Naive thymus-derived CD4-positive, alpha-beta T cell (primary cell): ENCODE measurements at regions not wholly inside any gene's neighbourhood (a gene's known extent, or its start where the extent isn't known, plus 50 kb on each side); places are given as distances from the start of the nearest gene placed in this dataset.

Experiments
- ATAC-seq: fragments of 150-1000 bp; cut with Tn5 transposase; 2 replicates; pipeline ENCODE4 v1.10.0; 2021; ENCODE audit warnings: mild to moderate bottlenecking, moderate library complexity
- CTCF ChIA-PET: fragments of 350-600 bp; sonication (Branson Sonifier 250); formaldehyde crosslinking; loops from one replicate; lab custom pipeline; 2021; ENCODE audit warnings: antibody characterized with exemption; lab: Charles Lee
- POLR2A ChIA-PET: fragments of 350-600 bp; sonication (Branson Sonifier 250); formaldehyde crosslinking; loops from one replicate; lab custom pipeline; 2021; ENCODE audit warnings: antibody characterized with exemption, inconsistent platforms; lab: Charles Lee
- DNase-seq, 9 donors: peaks; one replicate each; pipeline versions ENCODE4 v3.0.0 to v3.0.0-alpha.2; 2020 to 2022; ENCODE audit warnings: mixed read lengths in 1 of 9
- H3K27ac ChIP-seq: one replicate; pipeline ENCODE4 v1.7.0; 2013; ENCODE audit warnings: mild to moderate bottlenecking, low read depth, low read length, moderate library complexity
- H3K27me3 ChIP-seq, 2 donors: one replicate each; pipeline ENCODE4 v1.7.0; 2013; ENCODE audit warnings: low read length in 2 of 2, mild to moderate bottlenecking in 2 of 2, moderate library complexity in 2 of 2; ENCODE audit not compliant: control insufficient read depth in 2 of 2, insufficient read depth in 2 of 2
- H3K36me3 ChIP-seq, 3 experiments: 1 replicate in 2 of 3; 2 replicates in 1 of 3; pipeline ENCODE4 v1.7.0; 2013; ENCODE audit warnings: low read length in 3 of 3, mild to moderate bottlenecking in 3 of 3, moderate library complexity in 1 of 3; ENCODE audit not compliant: insufficient read depth in 3 of 3, control insufficient read depth in 2 of 3
- H3K4me1 ChIP-seq, 2 donors: one replicate each; pipeline ENCODE4 v1.7.0; 2013; ENCODE audit warnings: low read length in 2 of 2, mild to moderate bottlenecking in 2 of 2, moderate library complexity in 1 of 2; ENCODE audit not compliant: control insufficient read depth in 2 of 2, insufficient read depth in 2 of 2
- H3K4me3 ChIP-seq: 2 replicates; pipeline ENCODE4 v1.7.0; 2013; ENCODE audit warnings: mild to moderate bottlenecking, low read length
- H3K9me3 ChIP-seq, 3 experiments: 1 replicate in 2 of 3; 2 replicates in 1 of 3; pipeline ENCODE4 v1.7.0; 2013; ENCODE audit warnings: low read length in 3 of 3; ENCODE audit not compliant: control insufficient read depth in 2 of 3
- H3K27ac Mint-ChIP-seq, 9 donors: one replicate each; pipeline ENCODE4 v1.8.0; 2020 to 2022; ENCODE audit warnings: mixed read lengths in 9 of 9, mild to moderate bottlenecking in 8 of 9, moderate library complexity in 5 of 9, inconsistent platforms in 2 of 9
- H3K27me3 Mint-ChIP-seq, 5 donors: one replicate each; pipeline ENCODE4 v1.8.0; 2021 to 2022; ENCODE audit warnings: mixed read lengths in 5 of 5, mild to moderate bottlenecking in 1 of 5
- H3K36me3 Mint-ChIP-seq, 5 donors: one replicate each; pipeline ENCODE4 v1.8.0; 2020 to 2022; ENCODE audit warnings: mixed read lengths in 5 of 5, mild to moderate bottlenecking in 3 of 5, inconsistent platforms in 1 of 5
- H3K4me1 Mint-ChIP-seq, 7 donors: one replicate each; pipeline ENCODE4 v1.8.0; 2020 to 2022; ENCODE audit warnings: mixed read lengths in 7 of 7, mild to moderate bottlenecking in 3 of 7, inconsistent platforms in 1 of 7
- H3K4me3 Mint-ChIP-seq, 10 donors: one replicate each; pipeline ENCODE4 v1.8.0; 2020 to 2022; ENCODE audit warnings: mild to moderate bottlenecking in 10 of 10, mixed read lengths in 10 of 10, moderate library complexity in 6 of 10, inconsistent platforms in 2 of 10
- H3K9me3 Mint-ChIP-seq, 11 donors: one replicate each; pipeline ENCODE4 v1.8.0; 2020 to 2022; ENCODE audit warnings: mixed read lengths in 11 of 11, mild to moderate bottlenecking in 4 of 11, inconsistent platforms in 1 of 11, moderate library complexity in 1 of 11
- intact Hi-C, 2 donors: fragments of 100-400 bp; cut with micrococcal nuclease; formaldehyde crosslinking; loops; one replicate each; pipeline ENCODE4 v1.15.1; 2023

- DNase-seq (no peak), ATAC-seq (no peak)
- Mint-ChIP-seq H3K36me3 (no peaks in the 10 kb centered on the region), H3K27ac (no peak overlapping the region), H3K27me3 (no peaks in the 10 kb centered on the region), H3K4me3 (no peak overlapping the region), H3K4me1 (no peaks in the 10 kb centered on the region), H3K9me3 (peaks cover 2 to 18% (median 10%) of the 10 kb centered on the region in 11 donors)
- H3K4me3 ChIP-seq = no peak overlapping the region
- CTCF ChIA-PET = no interaction called here
- no peaks in the 10 kb centered on the region for H3K9me3 ChIP-seq
- POLR2A ChIA-PET = no interaction called here
- intact Hi-C loops = no loop called here
- H3K27ac ChIP-seq = no peak overlapping the region
- H3K4me1 ChIP-seq = no peaks in the 10 kb centered on the region
- H3K27me3 ChIP-seq = no peaks in the 10 kb centered on the region
- H3K36me3 ChIP-seq = no peaks in the 10 kb centered on the region
Observed at GRCh38 chr5:30662373-30662772, 531.1 kb upstream of the CDH6 start.

DNA sequence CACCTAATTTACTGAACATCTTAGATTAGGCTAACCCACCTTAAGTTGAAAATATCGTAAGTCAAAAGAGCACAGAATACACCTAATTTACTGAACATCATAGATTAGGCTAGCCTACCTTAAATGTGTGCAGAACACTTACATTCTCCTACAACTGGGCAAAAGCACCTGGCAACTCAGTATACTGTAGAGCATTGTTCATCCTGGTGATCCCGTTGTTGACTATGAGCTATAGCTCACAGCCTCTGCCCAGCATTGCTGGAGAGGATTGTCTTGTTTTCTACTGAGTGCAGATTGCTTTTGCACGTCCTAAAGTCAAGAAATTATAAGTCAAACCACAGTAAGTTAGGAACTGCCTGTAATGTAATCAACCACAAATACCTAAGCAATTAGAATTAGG lies 531.8 kb upstream of the CDH6 start:
- no peaks in the 10 kb centered on the region for H3K4me1 ChIP-seq
- ATAC-seq (no peak), DNase-seq (no peak)
- intact Hi-C loops = no loop called here
- Mint-ChIP-seq H3K27me3 (no peaks in the 10 kb centered on the region), H3K27ac (no peak overlapping the region), H3K4me3 (no peak overlapping the region), H3K36me3 (no peaks in the 10 kb centered on the region), H3K9me3 (peaks cover 2 to 22% (median 9%) of the 10 kb centered on the region in 11 donors), H3K4me1 (no peaks in the 10 kb centered on the region)
- no peaks in the 10 kb centered on the region for H3K36me3 ChIP-seq
- no peaks in the 10 kb centered on the region for H3K27me3 ChIP-seq
- ChIA-PET CTCF (no interaction called here), POLR2A (no interaction called here)
- no peaks in the 10 kb centered on the region for H3K9me3 ChIP-seq
- H3K27ac ChIP-seq = no peak overlapping the region
- H3K4me3 ChIP-seq = no peak overlapping the region

- DNase-seq (no peak), ATAC-seq (no peak)
- ChIA-PET CTCF (no interaction called here), POLR2A (no interaction called here)
- Histone ChIP-seq H3K4me1 (no peaks in the 10 kb centered on the region), H3K27ac (no peak overlapping the region), H3K4me3 (no peak overlapping the region), H3K9me3 (no peaks in the 10 kb centered on the region), H3K36me3 (no peaks in the 10 kb centered on the region), H3K27me3 (no peaks in the 10 kb centered on the region)
- H3K27ac Mint-ChIP-seq = no peak overlapping the region
- intact Hi-C loops = no loop called here
- H3K36me3 Mint-ChIP-seq = no peaks in the 10 kb centered on the region
- H3K4me1 Mint-ChIP-seq = no peaks in the 10 kb centered on the region
- no peaks in the 10 kb centered on the region for H3K27me3 Mint-ChIP-seq
- peaks cover 0 to 22% (median 8%) of the 10 kb centered on the region in 11 donors for H3K9me3 Mint-ChIP-seq
- no peak overlapping the region for H3K4me3 Mint-ChIP-seq
Observed at GRCh38 chr5:30659417-30659816, 534.1 kb upstream of the CDH6 start.

GRCh38 chr5:30650311-30650710 lies 543.2 kb upstream of the CDH6 start:
- H3K27me3 ChIP-seq = no peaks in the 10 kb centered on the region
- intact Hi-C loops = no loop called here
- H3K27ac Mint-ChIP-seq = no peak overlapping the region

DNA sequence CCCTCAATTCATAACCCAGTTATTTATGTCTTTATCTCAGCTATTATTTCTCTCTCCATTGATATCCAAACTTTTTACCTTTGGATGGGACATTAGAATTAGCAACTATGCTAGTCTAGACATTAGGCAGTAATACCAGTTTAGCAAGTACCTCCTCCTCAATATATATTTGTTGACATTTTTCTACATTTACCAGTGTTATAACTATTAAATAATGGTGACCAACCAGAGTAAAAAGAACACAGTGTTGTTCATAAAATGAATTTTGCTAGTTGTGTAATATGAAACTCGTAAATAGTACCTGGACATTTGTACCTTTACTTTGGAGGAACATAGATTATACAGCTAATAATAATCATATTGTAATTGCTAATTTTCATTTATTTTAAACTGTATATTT lies 554.6 kb upstream of the CDH6 start:
- H3K4me1 Mint-ChIP-seq = no peaks in the 10 kb centered on the region
- intact Hi-C loops = no loop called here
- no peak overlapping the region for H3K27ac Mint-ChIP-seq
- ChIA-PET CTCF (no interaction called here), POLR2A (no interaction called here)
- H3K27me3 Mint-ChIP-seq = no peaks in the 10 kb centered on the region
- no peak for ATAC-seq
- H3K36me3 Mint-ChIP-seq = peaks cover 0 to 4% (median 0%) of the 10 kb centered on the region in 5 donors
- Histone ChIP-seq H3K4me3 (no peak overlapping the region), H3K4me1 (no peaks in the 10 kb centered on the region), H3K27me3 (no peaks in the 10 kb centered on the region), H3K27ac (no peak overlapping the region), H3K9me3 (no peaks in the 10 kb centered on the region), H3K36me3 (no peaks in the 10 kb centered on the region)
- peaks cover 0 to 47% (median 11%) of the 10 kb centered on the region in 11 donors for H3K9me3 Mint-ChIP-seq
- DNase-seq = no peak
- no peak overlapping the region for H3K4me3 Mint-ChIP-seq

More at GRCh38 chr5:30650311-30650710, 543.2 kb upstream of the CDH6 start:
- Histone ChIP-seq H3K9me3 (peaks cover 0 to 5% (median 0%) of the 10 kb centered on the region in 3 experiments), H3K4me3 (no peak overlapping the region), H3K4me1 (no peaks in the 10 kb centered on the region), H3K27ac (no peak overlapping the region), H3K36me3 (no peaks in the 10 kb centered on the region)
- Mint-ChIP-seq H3K9me3 (peaks cover 0 to 24% (median 10%) of the 10 kb centered on the region in 11 donors), H3K4me1 (no peaks in the 10 kb centered on the region), H3K36me3 (no peaks in the 10 kb centered on the region), H3K27me3 (no peaks in the 10 kb centered on the region), H3K4me3 (no peak overlapping the region)
- ChIA-PET POLR2A (no interaction called here), CTCF (no interaction called here)
- ATAC-seq (no peak), DNase-seq (no peak)

DNA sequence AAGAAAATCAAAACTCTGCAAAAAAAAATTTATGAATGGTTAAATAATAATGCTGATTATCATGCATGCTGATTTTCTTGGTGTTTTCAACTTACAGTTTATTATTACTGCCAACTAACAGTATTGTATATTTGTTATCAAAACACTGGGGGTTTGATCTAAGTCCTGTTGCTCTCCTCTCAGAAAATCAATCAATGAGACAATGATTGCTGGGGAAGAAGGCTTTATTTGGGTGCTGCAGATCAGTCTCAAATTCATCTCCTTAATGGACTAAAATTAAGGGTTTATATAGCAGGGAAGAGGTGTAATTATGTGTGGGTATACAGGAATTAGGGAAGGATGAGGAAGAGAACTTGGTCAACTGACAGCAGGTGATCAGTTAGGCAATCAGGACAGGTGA lies 565.5 kb upstream of the CDH6 start:
- DNase-seq = no peak
- H3K9me3 Mint-ChIP-seq = peaks cover 4 to 12% (median 9%) of the 10 kb centered on the region in 11 donors
- CTCF ChIA-PET = no interaction called here
- intact Hi-C loops = no loop called here
- no peak overlapping the region for H3K27ac Mint-ChIP-seq
- no peak overlapping the region for H3K4me3 Mint-ChIP-seq
- no peaks in the 10 kb centered on the region for H3K4me1 Mint-ChIP-seq
- Histone ChIP-seq H3K4me3 (no peak overlapping the region), H3K27ac (no peak overlapping the region), H3K36me3 (no peaks in the 10 kb centered on the region), H3K4me1 (no peaks in the 10 kb centered on the region), H3K27me3 (no peaks in the 10 kb centered on the region), H3K9me3 (peaks cover 0 to 5% (median 0%) of the 10 kb centered on the region in 3 experiments)
- H3K27me3 Mint-ChIP-seq = no peaks in the 10 kb centered on the region
- no peaks in the 10 kb centered on the region for H3K36me3 Mint-ChIP-seq
- ATAC-seq = no peak
- POLR2A ChIA-PET = no interaction called here

DNA sequence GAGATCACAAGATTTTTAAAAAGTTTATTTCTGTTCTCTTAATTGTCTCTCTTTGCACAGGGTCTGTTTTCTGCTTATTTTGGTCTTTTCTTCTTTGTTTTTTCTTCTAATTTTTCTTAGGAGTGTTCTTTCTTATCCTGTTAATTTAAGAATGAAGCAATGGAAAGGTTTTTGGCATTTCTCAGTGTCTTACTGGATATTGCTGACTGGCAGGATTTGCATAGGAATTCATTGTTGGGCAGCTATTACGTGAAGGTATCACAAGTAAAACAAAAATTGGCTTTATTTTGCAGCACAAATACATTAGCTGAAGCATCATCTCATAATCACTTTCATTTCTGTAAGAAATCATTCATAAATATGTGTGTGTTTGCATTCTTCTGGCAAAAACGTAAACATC lies 566.9 kb upstream of the CDH6 start:
- Mint-ChIP-seq H3K9me3 (peaks cover 4 to 16% (median 9%) of the 10 kb centered on the region in 11 donors), H3K4me1 (no peaks in the 10 kb centered on the region), H3K27ac (no peak overlapping the region), H3K4me3 (no peak overlapping the region), H3K27me3 (no peaks in the 10 kb centered on the region), H3K36me3 (no peaks in the 10 kb centered on the region)
- Histone ChIP-seq H3K27me3 (no peaks in the 10 kb centered on the region), H3K36me3 (no peaks in the 10 kb centered on the region), H3K4me3 (no peak overlapping the region), H3K4me1 (no peaks in the 10 kb centered on the region), H3K9me3 (peaks cover 0 to 5% (median 0%) of the 10 kb centered on the region in 3 experiments), H3K27ac (no peak overlapping the region)
- ATAC-seq (no peak), DNase-seq (no peak)
- CTCF ChIA-PET = no interaction called here
- intact Hi-C loops = no loop called here
- POLR2A ChIA-PET = no interaction called here
